ENCODE measurements at regions not wholly inside any gene's neighbourhood (a gene's known extent, or its start where the extent isn't known, plus 50 kb on each side); places are given as distances from the start of the nearest gene placed in this dataset.

DNA sequence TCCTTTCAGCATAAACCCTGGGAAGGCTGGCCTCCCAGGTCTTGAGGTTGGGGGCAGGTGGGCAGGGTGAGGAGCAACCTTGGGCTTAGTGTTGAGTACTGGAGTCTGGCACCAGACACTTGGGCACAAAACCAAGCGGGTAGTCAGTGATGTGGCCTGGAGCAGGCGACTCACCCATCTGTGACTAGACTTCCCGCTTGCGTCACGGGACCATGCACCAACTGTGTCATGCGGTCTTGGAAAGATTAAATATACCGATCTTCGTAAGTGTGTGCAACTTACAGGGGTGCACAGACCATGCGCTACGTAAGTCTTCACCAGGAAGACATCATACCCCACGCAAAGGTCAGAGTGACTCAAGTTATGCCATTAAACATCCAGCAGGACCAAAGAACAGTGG is 304.4 kb upstream of the IRX4 start (continued):
- no peak for TF ChIP-seq POU5F1 (IDR thresholded peaks at IDR 0.05; ENCODE audit: low read depth, low read length)
- no peak for TF ChIP-seq SP1 (IDR thresholded peaks at IDR 0.05; ENCODE audit: low read depth, low read length)
- TF ChIP-seq ZNF274 (IDR thresholded peaks at IDR 0.05; ENCODE audit: borderline replicate concordance, extremely low read depth, low read length) = no peak
- no peak for TF ChIP-seq CEBPB (IDR thresholded peaks at IDR 0.05; ENCODE audit: low read depth, low read length)
- TF ChIP-seq TCF12 (IDR thresholded peaks at IDR 0.05; ENCODE audit: low read depth, low read length) = no peak

All from H1 (cell line).